ENCODE measurements at regions not wholly inside any gene's neighbourhood (a gene's known extent, or its start where the extent isn't known, plus 50 kb on each side); places are given as distances from the start of the nearest gene placed in this dataset.

GRCh38 chr3:73964818-73965217 is 340.1 kb upstream of the PDZRN3 start:
- no peak overlapping the region for H3K4me2 ChIP-seq
- H3K4me3 ChIP-seq (ENCODE audit: low read depth in 2 of 2, low read length in 1 of 2): no peak overlapping the region
- no peaks in the 10 kb centered on the region for H3K27me3 ChIP-seq (ENCODE audit: insufficient read depth)
- no peaks in the 10 kb centered on the region for H3K9me3 ChIP-seq
- POLR2A ChIA-PET: no interaction called here
- 79% methylated on average over 1 of the region's 1 CpG for WGBS (ENCODE audit: low lambda C conversion rate)
- no peak overlapping the region for H3K9ac ChIP-seq
- CTCF ChIA-PET: no interaction called here
- no peaks in the 10 kb centered on the region for H3K4me1 ChIP-seq (ENCODE audit: control insufficient read depth in 1 of 2, insufficient read depth in 2 of 2, low read depth in 1 of 2, low read length in 1 of 2)
- H3K27ac ChIP-seq (ENCODE audit: low read depth in 2 of 2, low read length in 1 of 2): no peak overlapping the region
- DNase-seq: no peak
- no peaks in the 10 kb centered on the region for H3K9me2 ChIP-seq
- no peaks in the 10 kb centered on the region for H3K36me3 ChIP-seq (replicated peaks in 1 of 2; ENCODE audit: control insufficient read depth in 1 of 2, insufficient read depth in 2 of 2, low read length in 1 of 2)
- TF ChIP-seq EP300 (IDR thresholded peaks at IDR 0.05; ENCODE audit: borderline replicate concordance in 1 of 2, low read depth in 1 of 2, low read length in 1 of 2): no peak
- no peak for TF ChIP-seq YY1 (IDR thresholded peaks at IDR 0.05; ENCODE audit: low read depth)
- no peak for TF ChIP-seq CHD2 (IDR thresholded peaks at IDR 0.05; ENCODE audit: low read length, partially characterized antibody)
- no peak for TF ChIP-seq CTCF (IDR thresholded peaks at IDR 0.05)
- no peak for TF ChIP-seq ZBTB33 (IDR thresholded peaks at IDR 0.05; ENCODE audit: borderline replicate concordance, low read depth)
- TF ChIP-seq RFX5 (IDR thresholded peaks at IDR 0.05; ENCODE audit: low read length): no peak
- no peak for TF ChIP-seq MAX (IDR thresholded peaks at IDR 0.05; ENCODE audit: low read depth)
- no peak for TF ChIP-seq POLR2AphosphoS5 (IDR thresholded peaks at IDR 0.05; ENCODE audit: low read depth, low read length)
- TF ChIP-seq USF2 (IDR thresholded peaks at IDR 0.05; ENCODE audit: borderline replicate concordance, low read depth, low read length): no peak
- TF ChIP-seq REST (IDR thresholded peaks at IDR 0.05; ENCODE audit: low read depth, low read length): no peak
- TF ChIP-seq EZH2phosphoT487 (IDR thresholded peaks at IDR 0.05; ENCODE audit: borderline replicate concordance, low read depth): no peak
- no peak for TF ChIP-seq MXI1 (IDR thresholded peaks at IDR 0.05; ENCODE audit: low read depth, low read length)
- TF ChIP-seq SIN3A (IDR thresholded peaks at IDR 0.05; ENCODE audit: borderline replicate concordance, low read depth, low read length): no peak
- TF ChIP-seq USF1 (IDR thresholded peaks at IDR 0.05; ENCODE audit: borderline replicate concordance, low read depth): no peak
- no peak overlapping the region for H2AFZ ChIP-seq (ENCODE audit: low read depth)
- no peaks in the 10 kb centered on the region for H3K79me2 ChIP-seq (ENCODE audit: insufficient read depth)
- H4K20me1 ChIP-seq (ENCODE audit: insufficient read depth): no peaks in the 10 kb centered on the region
- H3F3A ChIP-seq (replicated peaks; ENCODE audit: insufficient read depth): no peaks in the 10 kb centered on the region
